Cardiac fibroblast (primary cell): ENCODE measurements at regions not wholly inside any gene's neighbourhood (a gene's known extent, or its start where the extent isn't known, plus 50 kb on each side); places are given as distances from the start of the nearest gene placed in this dataset.

Source experiments
- DNase-seq, 2 donors: peaks; one replicate each; pipeline versions ENCODE4 v3.0.0 to v3.0.0-alpha.2; 2010; ENCODE audit warnings: low read depth in 2 of 2
- H3K4me3 ChIP-seq, 2 donors: replicated peaks in 1 of 2; 1 replicate in 1 of 2; 2 replicates in 1 of 2; pipeline ENCODE4 v1.5.1; 2011; ENCODE audit warnings: low read depth in 2 of 2, low read length in 2 of 2, mild to moderate bottlenecking in 2 of 2, moderate library complexity in 1 of 2
- TF ChIP-seq, protein P1 (sequence below): IDR thresholded peaks from one replicate; pipeline ENCODE4 v1.5.1; 2011; ENCODE audit warnings: low read depth, mild to moderate bottlenecking, low read length, inconsistent platforms

DNA sequence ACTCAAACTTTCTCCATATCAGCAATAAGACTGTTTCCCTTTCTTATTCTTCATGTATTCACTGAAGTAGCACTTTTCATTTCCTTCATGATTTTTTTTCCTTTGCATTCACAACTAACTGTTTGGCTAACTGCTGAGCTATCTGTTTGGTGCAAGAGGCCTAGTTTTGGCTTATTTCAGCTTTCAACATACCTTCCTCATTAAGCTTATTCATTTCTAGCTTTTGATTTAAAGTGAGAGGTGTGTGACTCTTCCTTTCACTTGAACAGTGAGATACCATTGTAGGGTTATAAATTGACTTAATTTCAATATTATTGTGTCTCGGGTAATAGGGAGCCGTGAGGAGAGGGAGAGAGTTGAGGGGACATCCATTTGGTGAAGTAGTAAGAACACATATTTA is 262.0 kb upstream of the PREP start:
- no peak overlapping the region for H3K4me3 ChIP-seq
- no peak for DNase-seq
- TF ChIP-seq, protein P1, sequence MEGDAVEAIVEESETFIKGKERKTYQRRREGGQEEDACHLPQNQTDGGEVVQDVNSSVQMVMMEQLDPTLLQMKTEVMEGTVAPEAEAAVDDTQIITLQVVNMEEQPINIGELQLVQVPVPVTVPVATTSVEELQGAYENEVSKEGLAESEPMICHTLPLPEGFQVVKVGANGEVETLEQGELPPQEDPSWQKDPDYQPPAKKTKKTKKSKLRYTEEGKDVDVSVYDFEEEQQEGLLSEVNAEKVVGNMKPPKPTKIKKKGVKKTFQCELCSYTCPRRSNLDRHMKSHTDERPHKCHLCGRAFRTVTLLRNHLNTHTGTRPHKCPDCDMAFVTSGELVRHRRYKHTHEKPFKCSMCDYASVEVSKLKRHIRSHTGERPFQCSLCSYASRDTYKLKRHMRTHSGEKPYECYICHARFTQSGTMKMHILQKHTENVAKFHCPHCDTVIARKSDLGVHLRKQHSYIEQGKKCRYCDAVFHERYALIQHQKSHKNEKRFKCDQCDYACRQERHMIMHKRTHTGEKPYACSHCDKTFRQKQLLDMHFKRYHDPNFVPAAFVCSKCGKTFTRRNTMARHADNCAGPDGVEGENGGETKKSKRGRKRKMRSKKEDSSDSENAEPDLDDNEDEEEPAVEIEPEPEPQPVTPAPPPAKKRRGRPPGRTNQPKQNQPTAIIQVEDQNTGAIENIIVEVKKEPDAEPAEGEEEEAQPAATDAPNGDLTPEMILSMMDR, result no peak

DNA sequence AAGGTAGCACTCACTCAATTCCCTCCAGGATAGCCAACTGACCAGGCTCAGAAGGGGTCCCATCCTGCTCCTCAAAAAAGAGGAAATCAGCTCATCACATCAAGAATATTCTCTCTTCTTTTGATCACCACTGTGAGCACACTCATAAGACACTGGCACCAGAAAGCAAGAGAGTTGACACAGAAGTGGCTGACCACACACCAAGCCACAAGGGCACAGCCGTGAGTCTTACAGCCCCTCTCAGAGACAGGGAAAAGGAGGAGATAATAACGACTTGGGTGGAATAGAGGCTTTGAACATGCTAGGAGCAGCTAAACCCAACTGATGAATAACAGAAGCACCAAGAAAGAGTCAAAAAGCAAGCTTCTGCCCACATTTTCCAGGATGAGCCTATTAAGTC is 249.1 kb upstream of the PREP start:
- TF ChIP-seq, protein P1, result no peak
- no peak overlapping the region for H3K4me3 ChIP-seq
- DNase-seq, result no peak

DNA sequence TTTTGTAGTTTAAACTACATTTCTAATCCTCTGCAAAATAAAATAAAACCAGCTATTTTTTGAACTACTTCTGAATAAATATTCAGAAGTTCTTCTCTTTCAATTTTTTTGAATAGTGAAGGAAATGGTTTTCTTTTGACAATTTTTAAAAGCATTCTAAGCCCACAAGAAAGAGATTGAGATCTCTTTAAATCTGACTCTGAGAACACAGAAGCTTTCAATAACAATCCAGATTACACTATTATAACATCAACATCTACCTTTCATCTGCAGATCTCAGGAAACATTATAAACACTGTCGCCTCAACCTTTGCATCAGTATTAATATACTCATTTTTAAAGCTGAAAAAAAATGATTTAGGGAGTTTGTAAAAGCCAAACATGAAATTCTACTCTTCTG is 247.5 kb upstream of the PREP start:
- H3K4me3 ChIP-seq, result no peak overlapping the region
- no peak for DNase-seq
- TF ChIP-seq, protein P1, result no peak

DNA sequence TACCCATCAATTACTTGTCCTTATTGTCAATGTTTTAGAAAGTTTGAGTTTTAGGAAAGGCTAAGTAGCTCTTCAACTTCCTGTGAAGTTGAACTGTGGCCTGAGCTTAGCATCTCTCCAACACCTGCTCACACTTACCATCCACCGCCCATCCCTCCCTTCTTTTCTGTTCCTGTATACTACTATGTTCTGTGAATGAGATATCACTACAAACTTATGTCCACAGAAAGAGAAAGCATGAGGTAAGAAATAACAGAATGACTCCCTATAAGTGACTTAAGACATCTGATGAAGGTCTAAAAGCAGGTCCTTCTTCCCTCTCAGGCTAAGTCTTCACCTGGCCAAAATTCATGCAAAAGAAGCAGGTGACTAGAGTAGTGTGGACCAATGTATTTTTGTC is 246.3 kb upstream of the PREP start:
- no peak for DNase-seq
- TF ChIP-seq, protein P1, result no peak
- H3K4me3 ChIP-seq, result no peak overlapping the region

DNA sequence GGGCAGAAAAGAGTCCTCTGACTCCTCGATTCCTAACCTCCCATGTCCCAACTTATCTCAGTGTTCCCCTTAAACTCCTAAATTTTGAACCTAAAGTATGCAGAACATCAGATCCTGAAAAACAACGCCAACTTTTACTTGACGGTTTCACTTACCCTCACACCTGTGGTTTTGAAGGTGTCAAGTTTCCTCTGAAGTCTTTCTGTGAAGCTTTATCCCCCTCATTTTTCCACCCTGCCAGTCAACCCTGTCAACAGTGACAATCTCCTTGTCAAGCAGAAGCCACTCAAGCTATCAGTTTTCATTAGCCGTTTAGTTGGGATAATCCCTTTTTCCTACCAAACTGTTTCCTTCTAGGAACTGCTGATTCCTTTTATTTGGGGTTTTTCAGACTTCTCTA is 245.4 kb upstream of the PREP start:
- TF ChIP-seq, protein P1, result no peak
- H3K4me3 ChIP-seq, result no peak overlapping the region
- no peak for DNase-seq

DNA sequence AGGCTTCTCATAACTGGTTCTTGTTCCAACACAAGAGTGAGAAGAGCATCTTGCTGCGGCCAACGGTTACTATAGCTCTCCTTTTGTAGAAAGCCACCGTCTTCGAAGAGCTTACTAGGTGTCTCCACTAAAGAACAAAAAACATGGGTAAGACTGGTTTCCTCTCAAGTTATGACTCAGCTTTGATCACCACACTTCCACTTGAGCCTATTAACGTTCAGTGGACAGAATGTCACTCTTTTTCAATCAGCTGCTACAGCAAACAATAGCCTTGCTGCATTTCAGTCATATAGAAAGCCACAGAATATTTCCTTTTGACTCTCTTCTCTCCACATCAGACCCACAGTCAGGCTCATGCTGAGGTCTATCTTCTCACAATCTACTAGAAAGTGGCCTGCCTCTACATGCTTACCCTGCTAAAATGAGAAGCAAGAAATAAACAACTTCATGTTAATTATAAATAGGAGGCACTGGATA is 243.5 kb upstream of the PREP start:
- H3K4me3 ChIP-seq, result no peak overlapping the region
- TF ChIP-seq, protein P1, result no peak
- DNase-seq, result peak in 1 of 2 donors; percentile 41

DNA sequence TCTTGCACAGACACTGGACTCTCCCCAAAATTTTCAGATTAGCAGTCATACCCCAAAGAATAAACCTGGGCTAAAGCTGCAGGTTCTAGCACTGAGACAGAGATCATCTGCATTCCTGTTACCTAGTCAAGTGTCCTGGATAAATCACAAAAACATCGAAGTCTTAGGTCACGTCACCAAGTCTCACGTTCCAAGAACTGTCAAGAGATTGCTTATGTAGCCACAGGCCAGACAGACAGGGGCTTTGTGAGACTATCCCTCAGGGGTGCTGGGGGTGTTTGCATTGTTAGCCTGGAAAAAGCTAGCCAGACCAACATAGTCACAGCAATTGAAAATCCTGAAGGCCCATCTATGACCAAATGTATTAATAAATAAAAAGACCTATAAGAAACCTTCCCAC is 243.1 kb upstream of the PREP start:
- H3K4me3 ChIP-seq, result no peak overlapping the region
- no peak for DNase-seq
- TF ChIP-seq, protein P1, result no peak
